Fibroblast of skin of right biceps (primary cell): ENCODE measurements at regions not wholly inside any gene's neighbourhood (a gene's known extent, or its start where the extent isn't known, plus 50 kb on each side); places are given as distances from the start of the nearest gene placed in this dataset.

Source experiments
- DNase-seq: peaks from one replicate; pipeline ENCODE4 v3.0.0-alpha.2; 2013

GRCh38 chr2:204332706-204333105 lies 212.6 kb upstream of the PARD3B start:
- DNase-seq = no peak

GRCh38 chr2:204333861-204334260 lies 211.4 kb upstream of the PARD3B start:
- DNase-seq = no peak

- no peak for DNase-seq
Measured at GRCh38 chr2:204335451-204336058, 209.7 kb upstream of the PARD3B start.

GRCh38 chr2:204336153-204336744 lies 209.0 kb upstream of the PARD3B start:
- DNase-seq = no peak

GRCh38 chr2:204337638-204338037 lies 207.6 kb upstream of the PARD3B start:
- no peak for DNase-seq

GRCh38 chr2:204339212-204339715 lies 206.0 kb upstream of the PARD3B start:
- DNase-seq = no peak

- no peak for DNase-seq
Measured at GRCh38 chr2:204340511-204340910, 204.8 kb upstream of the PARD3B start.

- no peak for DNase-seq
Measured at GRCh38 chr2:204341887-204342276, 203.4 kb upstream of the PARD3B start.

- no peak for DNase-seq
Measured at GRCh38 chr2:204343685-204344084, 201.6 kb upstream of the PARD3B start.

- no peak for DNase-seq
Measured at GRCh38 chr2:204344119-204344518, 201.2 kb upstream of the PARD3B start.

GRCh38 chr2:204346906-204347305 lies 198.4 kb upstream of the PARD3B start:
- DNase-seq = no peak

- DNase-seq = peak; percentile 26
Measured at GRCh38 chr2:204353823-204354222, 191.5 kb upstream of the PARD3B start.

- no peak for DNase-seq
Measured at GRCh38 chr2:204354442-204354856, 190.8 kb upstream of the PARD3B start.

- DNase-seq = no peak
Measured at GRCh38 chr2:204355688-204356087, 189.6 kb upstream of the PARD3B start.

- DNase-seq = no peak
Measured at GRCh38 chr2:204356151-204356641, 189.1 kb upstream of the PARD3B start.

- no peak for DNase-seq
Measured at GRCh38 chr2:204357286-204357685, 188.0 kb upstream of the PARD3B start.

- DNase-seq = no peak
Measured at GRCh38 chr2:204359076-204359475, 186.2 kb upstream of the PARD3B start.

GRCh38 chr2:204360218-204361007 lies 184.9 kb upstream of the PARD3B start:
- no peak for DNase-seq

GRCh38 chr2:204361738-204362137 lies 183.5 kb upstream of the PARD3B start:
- no peak for DNase-seq

GRCh38 chr2:204362581-204362980 lies 182.7 kb upstream of the PARD3B start:
- DNase-seq = no peak

- DNase-seq = no peak
Measured at GRCh38 chr2:204363513-204363912, 181.8 kb upstream of the PARD3B start.

- DNase-seq = no peak
Measured at GRCh38 chr2:204364860-204365535, 180.3 kb upstream of the PARD3B start.

- DNase-seq = peak; percentile 3
Measured at GRCh38 chr2:204365811-204366210, 179.5 kb upstream of the PARD3B start.
